ENCODE measurements at regions not wholly inside any gene's neighbourhood (a gene's known extent, or its start where the extent isn't known, plus 50 kb on each side); places are given as distances from the start of the nearest gene placed in this dataset.

DNA sequence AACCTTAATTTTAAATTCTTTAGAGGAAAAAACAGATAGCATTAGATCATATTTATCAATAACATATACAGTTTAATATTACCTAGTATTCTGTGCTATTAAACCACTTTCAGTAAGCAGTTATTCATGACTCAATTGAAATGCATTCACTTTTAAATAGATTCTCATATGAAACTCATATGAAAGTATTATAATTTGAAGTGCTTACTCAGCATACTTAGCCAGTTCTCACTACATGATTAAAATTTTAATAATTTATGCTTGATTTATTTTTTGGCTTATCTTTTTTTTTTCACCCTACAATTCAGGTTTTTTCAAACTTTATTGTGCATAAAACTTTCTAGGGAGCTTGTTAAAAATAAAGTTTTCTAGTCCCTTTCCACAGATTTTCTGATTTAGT, 694.9 kb upstream of the CDH9 start:
- Histone ChIP-seq H3K79me1 (replicated peaks; ENCODE audit: low read length, poor library complexity, severe bottlenecking) (no peaks in the 10 kb centered on the region), H2AK5ac (ENCODE audit: low read length, severe bottlenecking) (no peak overlapping the region), H4K91ac (ENCODE audit: low read length) (no peak overlapping the region), H3K27ac (ENCODE audit: low read length, poor library complexity, severe bottlenecking) (no peak overlapping the region), H3K4me2 (ENCODE audit: low read length, poor library complexity, severe bottlenecking) (no peak overlapping the region), H3K36me3 (ENCODE audit: control insufficient read depth in 1 of 2, insufficient read depth in 2 of 2, low read depth in 1 of 2, low read length in 2 of 2) (no peaks in the 10 kb centered on the region), H2BK120ac (ENCODE audit: low read depth, low read length) (no peak overlapping the region), H3K4me1 (ENCODE audit: control insufficient read depth, insufficient read depth, low read depth, low read length) (no peaks in the 10 kb centered on the region), H3K4ac (ENCODE audit: low read depth in 1 of 2, low read length in 2 of 2) (no peak overlapping the region), H3K9me3 (ENCODE audit: control insufficient read depth, low read length) (peaks cover 16% of the 10 kb centered on the region), H3K27me3 (ENCODE audit: control insufficient read depth in 1 of 2, insufficient read depth in 1 of 2, low read length in 2 of 2) (no peaks in the 10 kb centered on the region), H4K8ac (ENCODE audit: low read length) (no peak overlapping the region), H2AFZ (ENCODE audit: low read depth, low read length) (no peak overlapping the region), H2BK12ac (ENCODE audit: low read length in 2 of 2) (no peak overlapping the region), H3K14ac (ENCODE audit: low read length in 2 of 2) (no peak overlapping the region), H3K9ac (ENCODE audit: low read length) (no peak overlapping the region), H3K18ac (ENCODE audit: low read depth in 1 of 2, low read length in 2 of 2) (no peak overlapping the region), H3K23ac (ENCODE audit: low read length in 2 of 2) (no peak overlapping the region), H2BK15ac (ENCODE audit: low read depth, poor library complexity, severe bottlenecking) (no peak overlapping the region), H2BK5ac (ENCODE audit: low read depth, low read length, poor library complexity, severe bottlenecking) (no peak overlapping the region), H3K4me3 (ENCODE audit: insufficient read depth in 1 of 2, low read depth in 1 of 2, low read length in 2 of 2) (no peak overlapping the region)
- DNase-seq: no peak

DNA sequence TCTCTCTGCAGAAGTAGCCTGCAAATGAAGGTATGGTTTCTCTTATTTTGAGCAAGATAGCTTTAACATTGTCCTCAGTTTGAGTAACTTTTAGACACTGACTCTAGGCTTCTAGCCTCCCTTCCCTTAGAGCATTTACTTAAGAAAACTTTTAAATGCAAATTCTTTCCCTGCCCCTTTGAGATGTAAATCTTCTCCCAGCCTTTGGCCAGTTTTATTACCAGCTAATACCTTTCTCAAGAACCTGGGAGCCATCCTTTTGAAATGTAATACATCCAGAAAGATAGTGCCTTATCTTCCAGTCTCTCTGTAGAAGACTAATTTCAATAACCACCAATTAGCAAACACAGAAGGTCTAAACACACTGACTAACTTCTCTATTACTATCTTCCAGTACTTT, 688.9 kb upstream of the CDH9 start:
- Histone ChIP-seq H4K8ac (ENCODE audit: low read length) (no peak overlapping the region), H3K18ac (ENCODE audit: low read depth in 1 of 2, low read length in 2 of 2) (no peak overlapping the region), H3K9me3 (ENCODE audit: control insufficient read depth, low read length) (no peaks in the 10 kb centered on the region), H2BK120ac (ENCODE audit: low read depth, low read length) (no peak overlapping the region), H3K27me3 (ENCODE audit: control insufficient read depth in 1 of 2, insufficient read depth in 1 of 2, low read length in 2 of 2) (no peaks in the 10 kb centered on the region), H2BK15ac (ENCODE audit: low read depth, poor library complexity, severe bottlenecking) (no peak overlapping the region), H3K36me3 (ENCODE audit: control insufficient read depth in 1 of 2, insufficient read depth in 2 of 2, low read depth in 1 of 2, low read length in 2 of 2) (no peaks in the 10 kb centered on the region), H3K9ac (ENCODE audit: low read length) (no peak overlapping the region), H3K23ac (ENCODE audit: low read length in 2 of 2) (no peak overlapping the region), H2BK12ac (ENCODE audit: low read length in 2 of 2) (no peak overlapping the region), H3K4me3 (ENCODE audit: insufficient read depth in 1 of 2, low read depth in 1 of 2, low read length in 2 of 2) (no peak overlapping the region), H4K91ac (ENCODE audit: low read length) (no peak overlapping the region), H3K4me1 (ENCODE audit: control insufficient read depth, insufficient read depth, low read depth, low read length) (no peaks in the 10 kb centered on the region), H2BK5ac (ENCODE audit: low read depth, low read length, poor library complexity, severe bottlenecking) (no peak overlapping the region), H3K27ac (ENCODE audit: low read length, poor library complexity, severe bottlenecking) (no peak overlapping the region), H2AK5ac (ENCODE audit: low read length, severe bottlenecking) (no peak overlapping the region), H2AFZ (ENCODE audit: low read depth, low read length) (no peak overlapping the region), H3K14ac (ENCODE audit: low read length in 2 of 2) (no peak overlapping the region), H3K4me2 (ENCODE audit: low read length, poor library complexity, severe bottlenecking) (no peak overlapping the region), H3K79me1 (replicated peaks; ENCODE audit: low read length, poor library complexity, severe bottlenecking) (no peaks in the 10 kb centered on the region), H3K4ac (ENCODE audit: low read depth in 1 of 2, low read length in 2 of 2) (no peak overlapping the region)
- no peak for DNase-seq

DNA sequence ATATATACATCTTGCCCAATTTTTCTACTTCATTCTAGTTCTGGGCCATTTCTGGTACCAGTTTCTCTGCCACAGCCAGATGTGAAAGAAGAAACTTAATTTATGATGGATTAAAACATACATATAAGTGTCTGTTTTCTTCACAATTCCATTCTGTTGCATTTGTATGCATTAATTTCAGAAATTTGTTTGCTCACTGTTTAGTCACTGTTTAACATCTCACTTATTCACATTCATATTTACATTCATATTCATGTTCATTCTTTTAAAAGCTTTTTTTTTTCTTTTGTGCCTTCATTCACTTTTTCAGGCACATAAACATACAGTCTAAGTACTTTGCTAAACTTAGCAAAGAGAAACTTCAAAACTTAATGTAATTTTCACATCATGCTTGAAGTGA, 684.0 kb upstream of the CDH9 start:
- H3K14ac ChIP-seq (ENCODE audit: low read length in 2 of 2): no peak overlapping the region
- no peak overlapping the region for H2AK5ac ChIP-seq (ENCODE audit: low read length, severe bottlenecking)
- H2BK15ac ChIP-seq (ENCODE audit: low read depth, poor library complexity, severe bottlenecking): no peak overlapping the region
- H2AFZ ChIP-seq (ENCODE audit: low read depth, low read length): no peak overlapping the region
- H3K4me1 ChIP-seq (ENCODE audit: control insufficient read depth, insufficient read depth, low read depth, low read length): no peaks in the 10 kb centered on the region
- no peak overlapping the region for H3K4ac ChIP-seq (ENCODE audit: low read depth in 1 of 2, low read length in 2 of 2)
- H3K27ac ChIP-seq (ENCODE audit: low read length, poor library complexity, severe bottlenecking): no peak overlapping the region
- H4K91ac ChIP-seq (ENCODE audit: low read length): no peak overlapping the region
- DNase-seq: no peak
- H3K79me1 ChIP-seq (replicated peaks; ENCODE audit: low read length, poor library complexity, severe bottlenecking): no peaks in the 10 kb centered on the region
- no peaks in the 10 kb centered on the region for H3K36me3 ChIP-seq (ENCODE audit: control insufficient read depth in 1 of 2, insufficient read depth in 2 of 2, low read depth in 1 of 2, low read length in 2 of 2)
- no peak overlapping the region for H3K9ac ChIP-seq (ENCODE audit: low read length)
- no peak overlapping the region for H3K4me2 ChIP-seq (ENCODE audit: low read length, poor library complexity, severe bottlenecking)
- no peak overlapping the region for H2BK5ac ChIP-seq (ENCODE audit: low read depth, low read length, poor library complexity, severe bottlenecking)
- no peak overlapping the region for H3K4me3 ChIP-seq (ENCODE audit: insufficient read depth in 1 of 2, low read depth in 1 of 2, low read length in 2 of 2)
- H3K23ac ChIP-seq (ENCODE audit: low read length in 2 of 2): no peak overlapping the region
- H2BK120ac ChIP-seq (ENCODE audit: low read depth, low read length): no peak overlapping the region
- H3K18ac ChIP-seq (ENCODE audit: low read depth in 1 of 2, low read length in 2 of 2): no peak overlapping the region
- H3K9me3 ChIP-seq (ENCODE audit: control insufficient read depth, low read length): no peaks in the 10 kb centered on the region
- no peaks in the 10 kb centered on the region for H3K27me3 ChIP-seq (ENCODE audit: control insufficient read depth in 1 of 2, insufficient read depth in 1 of 2, low read length in 2 of 2)
- no peak overlapping the region for H4K8ac ChIP-seq (ENCODE audit: low read length)
- H2BK12ac ChIP-seq (ENCODE audit: low read length in 2 of 2): no peak overlapping the region

DNA sequence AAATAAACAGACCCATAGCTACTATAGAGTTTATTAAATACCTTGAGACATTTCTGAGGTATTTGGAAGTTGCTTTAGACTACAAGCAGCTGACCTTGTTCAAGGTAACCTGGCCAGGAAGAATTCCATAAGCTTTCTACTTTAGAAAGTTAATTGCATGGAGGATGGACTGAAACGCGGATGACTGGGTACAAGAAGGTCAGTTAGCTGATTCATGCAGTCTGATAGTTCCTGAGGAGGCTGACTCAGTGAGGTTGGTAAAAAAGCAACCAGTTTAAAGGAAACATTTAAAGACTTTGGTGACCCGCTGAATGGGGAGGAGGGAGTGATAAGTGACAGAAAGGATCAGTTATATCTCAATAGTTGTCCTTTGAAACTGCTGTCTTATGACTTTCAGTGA, 670.1 kb upstream of the CDH9 start:
- Histone ChIP-seq H2AK5ac (ENCODE audit: low read length, severe bottlenecking) (no peak overlapping the region), H3K36me3 (ENCODE audit: control insufficient read depth in 1 of 2, insufficient read depth in 2 of 2, low read depth in 1 of 2, low read length in 2 of 2) (no peaks in the 10 kb centered on the region), H3K79me1 (replicated peaks; ENCODE audit: low read length, poor library complexity, severe bottlenecking) (no peaks in the 10 kb centered on the region), H3K4me1 (ENCODE audit: control insufficient read depth, insufficient read depth, low read depth, low read length) (no peaks in the 10 kb centered on the region), H3K23ac (ENCODE audit: low read length in 2 of 2) (no peak overlapping the region), H2BK15ac (ENCODE audit: low read depth, poor library complexity, severe bottlenecking) (no peak overlapping the region), H3K18ac (ENCODE audit: low read depth in 1 of 2, low read length in 2 of 2) (no peak overlapping the region), H4K8ac (ENCODE audit: low read length) (no peak overlapping the region), H3K27ac (ENCODE audit: low read length, poor library complexity, severe bottlenecking) (peak overlapping the region; percentile 45), H4K91ac (ENCODE audit: low read length) (no peak overlapping the region), H3K9me3 (ENCODE audit: control insufficient read depth, low read length) (peaks cover 3% of the 10 kb centered on the region), H2BK120ac (ENCODE audit: low read depth, low read length) (no peak overlapping the region), H3K9ac (ENCODE audit: low read length) (no peak overlapping the region), H2BK5ac (ENCODE audit: low read depth, low read length, poor library complexity, severe bottlenecking) (no peak overlapping the region), H3K4me2 (ENCODE audit: low read length, poor library complexity, severe bottlenecking) (no peak overlapping the region), H3K4me3 (ENCODE audit: insufficient read depth in 1 of 2, low read depth in 1 of 2, low read length in 2 of 2) (no peak overlapping the region), H2BK12ac (ENCODE audit: low read length in 2 of 2) (no peak overlapping the region), H3K4ac (ENCODE audit: low read depth in 1 of 2, low read length in 2 of 2) (no peak overlapping the region), H2AFZ (ENCODE audit: low read depth, low read length) (no peak overlapping the region), H3K27me3 (ENCODE audit: control insufficient read depth in 1 of 2, insufficient read depth in 1 of 2, low read length in 2 of 2) (no peaks in the 10 kb centered on the region), H3K14ac (ENCODE audit: low read length in 2 of 2) (no peak overlapping the region)
- 48% methylated on average over 3 of the region's 3 CpGs for WGBS
- no peak for DNase-seq
